NCI-H1092 treated with DMSO at 0.1 percent for 48 hours (cell line): ENCODE measurements at regions not wholly inside any gene's neighbourhood (a gene's known extent, or its start where the extent isn't known, plus 50 kb on each side); places are given as distances from the start of the nearest gene placed in this dataset.
A peak's percentile ranks its signal among the peaks of the same experiment; 100 is the strongest.

Experiments
- DNase-seq: peaks from one replicate; lab custom pipeline; 2025; lab: John Stamatoyannopoulos, UW

DNA sequence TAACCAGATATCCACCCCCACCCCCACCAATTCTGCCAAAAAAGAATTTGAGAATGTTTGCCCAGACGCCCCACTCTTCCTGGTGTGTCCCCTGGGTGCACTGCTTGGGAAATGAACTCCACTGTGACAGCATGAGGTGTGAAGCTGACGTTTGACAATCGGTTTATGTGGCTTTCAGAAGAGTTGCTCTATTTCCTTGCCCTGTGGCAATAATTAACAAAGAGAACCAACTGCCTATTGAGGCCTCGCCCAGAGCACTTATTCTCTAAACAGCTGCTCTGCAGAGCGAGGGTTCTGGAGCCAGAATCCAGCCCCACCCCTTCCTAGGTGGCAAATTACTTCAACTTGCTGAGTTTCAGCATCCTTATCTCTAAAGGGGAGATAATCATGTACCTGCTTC lies 115.8 kb upstream of the SIX3 start:
- peak; percentile 10 for DNase-seq

DNA sequence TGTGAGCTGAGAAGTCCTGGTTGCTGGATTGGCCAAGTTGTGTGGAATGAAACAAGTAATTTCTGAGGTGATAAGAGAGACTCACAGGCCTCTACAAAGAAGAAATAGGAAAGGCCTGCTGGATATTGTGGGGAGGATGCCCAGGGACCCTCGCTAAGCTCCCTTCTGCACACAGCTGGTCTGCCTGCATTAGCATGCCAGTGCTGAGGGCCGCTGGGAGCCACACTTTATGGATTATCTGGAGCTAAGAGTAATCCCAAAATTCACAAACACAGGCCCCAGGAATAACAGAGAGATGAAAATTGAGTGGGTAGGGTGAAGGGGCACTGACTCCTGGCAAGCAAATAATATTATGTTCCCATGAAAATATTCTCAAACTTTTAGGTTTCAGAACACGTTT lies 114.9 kb upstream of the SIX3 start:
- no peak for DNase-seq

DNA sequence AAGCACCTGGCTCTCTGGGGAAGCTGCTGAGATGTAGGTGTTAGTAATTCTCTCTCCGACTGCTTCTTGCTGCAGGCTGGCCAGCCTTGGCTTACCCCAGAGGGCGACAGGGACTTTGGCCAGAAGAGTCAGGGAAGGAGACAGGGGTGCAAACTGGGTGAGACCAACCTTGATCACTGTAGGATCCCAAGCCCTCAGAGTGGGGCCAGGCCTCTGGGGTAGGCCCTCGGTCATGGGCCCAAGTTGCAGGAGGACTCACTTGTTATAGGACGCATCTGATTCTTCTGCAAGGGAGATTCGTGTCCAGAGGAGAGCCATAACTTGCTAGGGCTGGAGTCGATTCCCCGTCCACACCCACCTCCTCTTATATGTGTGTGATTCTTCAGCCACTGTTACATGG lies 111.7 kb upstream of the SIX3 start:
- no peak for DNase-seq

GRCh38 chr2:44833171-44834069 lies 108.1 kb upstream of the SIX3 start:
- no peak for DNase-seq

- DNase-seq: no peak
Observed at GRCh38 chr2:44834656-44835055, 106.8 kb upstream of the SIX3 start.

- DNase-seq: no peak
Observed at GRCh38 chr2:44836174-44836573, 105.3 kb upstream of the SIX3 start.

DNA sequence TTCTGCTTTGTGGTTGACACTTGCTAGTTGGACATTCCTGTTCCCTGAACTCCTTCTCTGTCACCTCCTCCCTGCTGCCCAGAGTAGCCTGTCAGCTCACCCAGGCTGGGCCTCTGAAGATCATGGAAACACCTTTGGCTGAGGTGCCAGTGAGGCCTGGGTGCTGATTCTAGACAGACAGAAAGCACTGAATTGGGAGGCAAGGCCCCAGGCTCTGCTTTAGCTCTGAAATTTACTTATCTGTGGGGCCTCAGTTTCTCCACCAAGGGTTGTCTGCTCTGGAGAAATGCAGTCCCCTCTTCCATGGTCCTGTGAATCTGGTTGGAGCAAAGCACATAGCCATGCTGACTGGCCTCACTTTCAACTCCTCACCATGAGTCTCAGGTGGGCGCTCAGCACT lies 104.6 kb upstream of the SIX3 start:
- DNase-seq: no peak

DNA sequence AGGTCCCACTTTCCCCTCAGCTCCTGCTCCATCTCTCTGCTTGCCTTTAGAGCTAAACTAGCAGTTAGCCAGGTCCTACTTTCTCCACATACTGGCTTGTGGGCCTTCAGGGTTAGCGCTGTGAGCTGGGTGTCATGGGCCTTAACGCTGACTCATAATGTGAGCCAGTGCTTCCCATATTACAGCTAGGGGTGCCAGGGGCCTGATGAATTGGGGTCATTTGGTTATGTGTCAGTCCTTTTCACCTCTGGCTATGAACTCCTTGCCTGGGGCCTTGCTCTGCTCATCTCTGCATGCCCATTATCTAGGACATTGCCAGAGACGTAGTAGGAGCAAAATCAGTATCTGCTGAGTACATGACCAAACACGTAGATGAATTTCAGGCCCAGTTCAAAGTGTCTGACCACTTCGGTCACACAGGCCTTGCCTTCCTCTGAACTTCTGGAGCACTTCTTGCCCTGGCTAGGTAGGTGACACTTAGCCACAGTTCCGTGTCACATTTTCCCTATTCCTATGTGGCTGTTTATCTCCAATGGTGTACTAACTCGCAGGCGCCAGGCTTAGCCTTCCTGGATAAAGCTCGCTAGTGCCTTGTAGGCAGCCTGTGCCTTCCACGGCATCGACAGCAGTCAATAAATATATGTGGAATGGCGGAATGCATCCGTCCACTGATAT lies 103.2 kb upstream of the SIX3 start:
- DNase-seq: no peak

DNA sequence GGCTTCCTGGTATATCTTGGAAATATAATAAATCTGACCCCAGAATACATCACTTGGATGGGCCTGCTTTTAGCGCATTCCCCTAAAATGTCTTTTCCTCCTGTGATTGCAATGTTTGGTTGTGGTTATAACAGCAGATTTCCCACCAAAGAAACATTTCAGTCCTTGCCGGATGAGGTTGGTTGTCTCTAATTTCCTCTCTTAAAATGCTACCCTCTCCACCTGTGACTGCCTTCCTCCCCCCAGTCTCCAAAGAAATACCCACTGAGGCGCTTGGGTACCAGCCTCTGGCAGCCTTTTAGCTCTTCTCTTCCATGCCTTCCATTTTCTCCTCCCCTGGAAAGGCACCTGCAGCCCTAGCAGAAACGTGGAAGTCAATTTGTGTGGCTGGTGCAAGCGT lies 102.1 kb upstream of the SIX3 start:
- DNase-seq: no peak

- no peak for DNase-seq
Observed at GRCh38 chr2:44839771-44840502, 101.6 kb upstream of the SIX3 start.

GRCh38 chr2:44840503-44840850 lies 101.0 kb upstream of the SIX3 start:
- no peak for DNase-seq

DNA sequence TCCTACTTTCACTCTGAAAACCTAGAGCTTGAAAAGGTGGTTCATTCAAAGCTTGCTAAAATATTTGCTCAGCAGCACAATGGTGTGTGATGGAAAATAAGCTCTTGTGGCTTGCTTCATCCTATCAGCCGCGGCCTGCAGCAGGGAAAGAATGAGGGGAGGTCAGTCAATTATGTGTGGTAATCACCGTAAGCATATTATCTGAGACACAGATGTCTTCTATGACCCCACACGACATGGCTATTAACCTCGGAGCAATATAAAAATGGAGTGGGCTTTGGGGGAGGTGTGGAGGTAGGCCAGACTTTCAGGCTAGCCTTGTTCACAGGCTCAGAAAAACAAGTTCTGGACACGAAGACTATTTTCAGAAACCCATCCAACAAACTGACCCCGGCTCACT lies 98.4 kb upstream of the SIX3 start:
- peak; percentile 5 for DNase-seq

GRCh38 chr2:44843641-44844310 lies 97.7 kb upstream of the SIX3 start:
- no peak for DNase-seq

- DNase-seq: no peak
Observed at GRCh38 chr2:44844651-44845270, 96.7 kb upstream of the SIX3 start.

- no peak for DNase-seq
Observed at GRCh38 chr2:44848026-44848425, 93.5 kb upstream of the SIX3 start.

GRCh38 chr2:44850016-44850415 lies 91.5 kb upstream of the SIX3 start:
- DNase-seq: no peak

- DNase-seq: no peak
Observed at GRCh38 chr2:44851518-44851917, 90.0 kb upstream of the SIX3 start.

DNA sequence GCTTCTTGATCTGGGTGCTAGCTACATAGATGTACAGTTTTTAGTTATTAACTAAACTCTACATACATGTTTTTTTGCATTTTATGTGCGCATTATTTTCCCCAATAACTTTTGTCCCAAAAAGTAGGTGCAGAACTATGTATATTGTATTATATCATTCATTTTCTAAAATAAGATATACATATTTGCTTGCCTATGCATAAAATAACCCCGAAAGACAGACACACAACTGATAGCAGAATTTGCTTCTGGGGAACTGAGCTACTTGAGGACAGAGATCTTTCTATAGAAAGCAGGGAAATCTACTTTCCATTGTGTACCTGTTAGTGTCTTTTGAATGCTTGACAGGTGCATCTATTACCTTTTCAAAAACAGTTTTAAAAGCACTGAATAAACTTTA lies 88.9 kb upstream of the SIX3 start:
- no peak for DNase-seq

DNA sequence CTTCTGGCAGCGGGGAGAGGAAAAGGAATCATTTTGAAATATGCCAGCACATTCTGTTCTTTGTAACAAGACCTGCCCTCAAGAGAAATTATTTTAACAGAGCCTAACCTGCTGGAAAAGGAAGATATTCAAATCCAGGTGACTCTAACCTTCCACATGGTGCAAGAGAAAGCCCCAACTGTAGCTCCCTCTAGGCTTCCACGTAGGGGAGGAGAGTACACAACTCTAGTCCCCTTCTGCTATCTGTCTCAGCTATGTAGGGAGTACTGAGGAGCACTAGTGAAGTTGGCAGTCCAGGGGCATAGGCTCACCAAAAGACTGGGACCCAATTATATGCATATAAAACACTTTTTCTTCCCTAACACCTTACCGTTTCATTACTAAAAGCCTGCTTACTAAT lies 82.2 kb upstream of the SIX3 start:
- DNase-seq: no peak

DNA sequence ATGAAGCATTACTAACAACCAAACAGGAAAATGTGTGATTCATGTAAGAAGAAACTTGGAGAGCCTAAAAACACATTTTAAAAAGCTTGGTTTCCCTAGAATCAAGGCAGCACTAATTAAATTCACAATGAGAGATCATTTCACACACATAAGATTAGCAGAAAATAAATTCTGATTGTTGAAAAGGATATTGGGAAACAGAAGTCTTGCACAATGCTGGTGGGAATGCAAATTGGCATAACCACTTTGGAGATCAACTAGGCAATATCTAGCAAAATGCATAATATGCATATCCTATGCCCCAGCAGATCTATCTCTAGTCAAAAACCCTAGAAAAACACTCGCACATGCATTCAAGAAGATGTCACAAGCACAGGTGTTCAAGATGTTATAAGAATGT lies 75.3 kb upstream of the SIX3 start:
- no peak for DNase-seq

DNA sequence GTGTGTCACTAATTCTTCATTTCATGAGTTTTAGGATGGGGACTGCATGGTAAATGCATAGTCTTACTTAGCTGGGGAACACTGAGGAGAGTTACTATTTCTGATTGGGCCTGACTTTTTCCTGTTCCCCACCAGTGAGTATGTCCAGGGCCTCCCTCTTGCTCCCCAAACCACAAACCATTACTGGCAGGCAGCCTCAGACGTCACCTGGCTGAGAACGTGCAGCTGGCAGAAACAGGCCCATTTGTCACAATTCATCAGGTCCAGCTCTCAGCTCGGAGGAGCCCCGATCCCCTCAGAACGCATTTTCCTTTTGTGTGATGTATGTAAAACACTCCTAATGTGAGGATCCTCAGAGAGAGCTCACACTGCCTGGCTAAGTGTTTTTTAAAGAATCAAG lies 71.7 kb upstream of the SIX3 start:
- peak; percentile 4 for DNase-seq

DNA sequence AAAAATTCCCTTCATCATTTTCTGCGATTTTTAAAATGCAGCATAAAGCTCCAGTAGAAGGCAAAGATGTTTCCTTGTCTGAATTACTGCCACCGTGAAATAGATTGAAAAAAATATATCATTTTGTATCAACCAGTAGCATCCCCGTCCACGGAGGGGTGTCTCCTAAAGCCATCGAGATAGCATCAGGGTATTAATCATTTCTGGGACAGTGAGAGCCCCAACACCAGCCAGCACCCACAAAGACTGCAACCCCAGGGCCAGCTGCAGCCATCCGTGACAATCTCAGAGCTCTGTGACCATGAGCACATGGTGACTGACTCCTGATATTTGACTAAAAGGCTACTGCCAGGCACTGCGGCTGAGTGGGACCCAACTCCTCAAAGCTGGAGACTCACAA lies 64.1 kb upstream of the SIX3 start:
- no peak for DNase-seq
